Memory B cell (primary cell): ENCODE measurements at regions not wholly inside any gene's neighbourhood (a gene's known extent, or its start where the extent isn't known, plus 50 kb on each side); places are given as distances from the start of the nearest gene placed in this dataset.
"Not testable (repeated sequence)": the region's sequence is repeated elsewhere in the genome, so short reads cannot be mapped to it uniquely, and the experiment has no call there.

ENCODE experiments used
- ATAC-seq: fragments of 150-1000 bp; cut with Tn5 transposase; 2 replicates; pipeline ENCODE4 v1.10.0; 2021; ENCODE audit warnings: low read depth, mild to moderate bottlenecking, moderate library complexity
- DNase-seq, 2 donors: peaks; one replicate each; pipeline ENCODE4 v3.0.0; 2022; ENCODE audit warnings: low spot score in 2 of 2
- H3K27ac Mint-ChIP-seq: one replicate; pipeline ENCODE4 v1.8.0; 2022; ENCODE audit warnings: mild to moderate bottlenecking, moderate library complexity, mixed read lengths
- H3K27me3 Mint-ChIP-seq: one replicate; pipeline ENCODE4 v1.8.0; 2022; ENCODE audit warnings: mixed read lengths
- H3K36me3 Mint-ChIP-seq: one replicate; pipeline ENCODE4 v1.8.0; 2022; ENCODE audit warnings: mild to moderate bottlenecking, mixed read lengths
- H3K4me1 Mint-ChIP-seq: one replicate; pipeline ENCODE4 v1.8.0; 2022; ENCODE audit warnings: mixed read lengths
- H3K4me3 Mint-ChIP-seq: one replicate; pipeline ENCODE4 v1.8.0; 2022; ENCODE audit warnings: mild to moderate bottlenecking, moderate library complexity, mixed read lengths
- H3K9me3 Mint-ChIP-seq: one replicate; pipeline ENCODE4 v1.8.0; 2022; ENCODE audit warnings: mixed read lengths

DNA sequence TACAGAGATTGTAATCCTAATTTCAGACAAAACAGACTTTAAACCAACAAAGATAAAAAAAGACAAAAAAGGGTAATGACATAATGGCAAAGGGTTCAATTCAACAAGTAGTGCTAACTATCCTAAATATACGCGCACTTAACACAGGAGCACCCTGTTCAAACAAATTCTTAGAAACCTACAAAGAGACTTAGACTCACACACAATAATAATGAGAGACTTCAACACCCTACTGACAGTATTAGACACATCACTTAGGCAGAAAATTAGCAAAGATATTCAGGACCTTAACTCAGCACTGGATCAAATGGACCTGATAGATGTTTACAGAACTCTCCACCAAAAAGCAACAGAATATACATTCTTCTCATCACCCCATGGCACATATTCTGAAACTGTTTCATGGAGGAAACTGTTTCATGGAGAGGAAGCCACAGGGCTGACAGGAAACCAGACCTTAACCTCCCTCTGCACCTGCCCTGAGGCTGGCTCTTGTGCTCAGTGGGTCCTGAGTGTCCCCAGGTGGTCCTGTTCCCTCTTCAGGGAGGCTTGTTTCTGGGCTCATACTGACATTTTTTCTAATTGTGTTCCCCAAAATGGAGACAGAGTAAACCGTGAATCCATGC lies 54.7 kb downstream of the OR4M2 start:
- not testable (repeated sequence) for H3K27ac Mint-ChIP-seq, DNase-seq, H3K4me3 Mint-ChIP-seq, H3K4me1 Mint-ChIP-seq, ATAC-seq, H3K27me3 Mint-ChIP-seq, H3K36me3 Mint-ChIP-seq, H3K9me3 Mint-ChIP-seq

DNA sequence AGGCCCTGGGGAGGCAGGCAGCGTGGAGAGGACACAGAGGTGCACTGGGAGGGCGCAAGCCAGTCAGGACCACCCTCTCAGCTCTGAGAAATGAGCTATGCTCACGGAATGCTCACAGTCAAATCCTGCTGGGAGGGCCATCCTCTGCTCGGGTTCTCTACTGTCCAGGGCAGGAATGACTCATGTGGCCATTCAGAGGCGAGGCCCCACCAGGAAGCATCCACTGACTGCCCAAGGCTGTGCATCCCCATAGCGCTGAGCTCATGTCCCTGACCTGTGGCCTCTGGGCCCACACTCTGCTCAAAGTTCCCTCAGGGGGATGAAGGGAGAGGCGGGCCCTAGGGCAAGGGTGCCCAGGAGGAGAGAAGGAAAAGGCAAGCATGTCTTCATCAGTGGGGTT lies 57.2 kb downstream of the OR4M2 start:
- not testable (repeated sequence) for H3K4me3 Mint-ChIP-seq, H3K4me1 Mint-ChIP-seq, DNase-seq, H3K27ac Mint-ChIP-seq, H3K27me3 Mint-ChIP-seq, ATAC-seq, H3K9me3 Mint-ChIP-seq, H3K36me3 Mint-ChIP-seq

- not testable (repeated sequence) for H3K27ac Mint-ChIP-seq, ATAC-seq, DNase-seq, H3K27me3 Mint-ChIP-seq, H3K9me3 Mint-ChIP-seq, H3K4me1 Mint-ChIP-seq, H3K36me3 Mint-ChIP-seq, H3K4me3 Mint-ChIP-seq
Measured at GRCh38 chr15:22141106-22141505, 60.8 kb downstream of the OR4M2 start.

GRCh38 chr15:22148109-22148508 lies 67.8 kb downstream of the OR4M2 start:
- DNase-seq, H3K36me3 Mint-ChIP-seq, H3K27ac Mint-ChIP-seq, H3K27me3 Mint-ChIP-seq, H3K4me3 Mint-ChIP-seq, H3K4me1 Mint-ChIP-seq, H3K9me3 Mint-ChIP-seq: not testable (repeated sequence)
- ATAC-seq: peak; percentile 98

DNA sequence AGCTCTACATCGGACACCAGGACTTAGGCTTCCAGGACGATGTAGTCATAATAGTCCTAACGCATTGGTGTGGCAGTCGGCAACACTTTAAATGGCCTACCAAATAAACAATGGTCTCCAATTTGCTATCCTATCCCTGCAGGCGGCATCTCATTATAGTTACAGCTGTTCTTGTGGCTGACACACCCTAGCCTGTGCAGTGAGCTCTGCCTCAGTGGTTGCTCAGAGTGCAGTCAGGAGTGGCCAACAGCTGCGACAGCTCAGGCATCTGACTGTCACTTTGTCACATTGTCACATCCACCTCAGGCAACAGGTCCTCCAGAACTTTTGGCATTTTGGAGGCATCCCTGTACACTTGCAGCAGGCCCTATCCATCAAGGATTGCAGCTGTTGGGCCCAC lies 77.9 kb downstream of the OR4M2 start:
- not testable (repeated sequence) for H3K36me3 Mint-ChIP-seq, H3K4me3 Mint-ChIP-seq, H3K27me3 Mint-ChIP-seq, H3K27ac Mint-ChIP-seq, H3K9me3 Mint-ChIP-seq, DNase-seq, H3K4me1 Mint-ChIP-seq
- ATAC-seq: peak; percentile 31

DNA sequence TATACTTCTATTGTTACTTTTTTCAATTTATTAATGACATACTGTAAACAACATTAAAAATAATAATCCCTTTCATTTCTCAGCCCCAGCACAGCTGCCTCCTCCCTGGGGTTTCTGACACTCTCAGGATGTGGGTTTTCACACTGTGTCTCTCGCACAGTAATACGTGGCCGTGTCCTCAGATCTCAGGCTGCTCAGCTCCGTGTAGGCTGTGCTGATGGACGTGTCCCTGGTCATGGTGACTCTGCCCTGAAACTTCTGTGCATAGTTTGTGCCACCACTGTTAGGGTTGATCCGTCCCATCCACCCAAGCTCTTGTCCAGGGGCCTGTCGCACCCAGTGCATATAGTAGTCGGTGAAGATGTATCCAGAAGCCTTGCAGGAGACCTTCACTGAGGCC lies 80.0 kb downstream of the OR4M2 start:
- H3K9me3 Mint-ChIP-seq, H3K4me3 Mint-ChIP-seq, H3K27me3 Mint-ChIP-seq, DNase-seq, H3K4me1 Mint-ChIP-seq, H3K27ac Mint-ChIP-seq, H3K36me3 Mint-ChIP-seq: not testable (repeated sequence)
- ATAC-seq: peak; percentile 47

- not testable (repeated sequence) for H3K9me3 Mint-ChIP-seq, H3K4me1 Mint-ChIP-seq, H3K36me3 Mint-ChIP-seq, H3K4me3 Mint-ChIP-seq, H3K27ac Mint-ChIP-seq, DNase-seq, H3K27me3 Mint-ChIP-seq
- ATAC-seq: peak; percentile 81
Measured at GRCh38 chr15:22160741-22161140, 80.4 kb downstream of the OR4M2 start.

DNA sequence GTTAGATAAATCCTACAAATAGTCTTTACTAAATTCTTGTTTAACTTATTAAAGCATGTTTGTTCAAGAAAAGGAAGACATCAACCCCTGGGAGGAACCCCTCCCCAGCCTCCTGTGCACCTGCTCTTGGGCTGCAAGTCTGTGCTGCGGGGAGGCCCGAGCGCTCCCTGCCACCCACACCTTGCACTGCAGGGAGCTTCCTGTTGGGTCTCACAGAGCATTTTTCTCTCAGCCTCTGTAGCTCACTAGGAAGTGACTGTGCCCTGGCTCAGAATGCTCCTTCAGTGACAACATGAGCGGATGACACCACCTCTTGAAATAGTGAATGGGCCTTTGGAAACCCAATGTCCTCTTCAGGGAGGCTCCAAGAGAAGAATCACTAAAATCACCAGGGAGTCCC lies 81.1 kb downstream of the OR4M2 start:
- not testable (repeated sequence) for H3K4me1 Mint-ChIP-seq, H3K9me3 Mint-ChIP-seq, H3K27ac Mint-ChIP-seq, DNase-seq, H3K27me3 Mint-ChIP-seq, H3K36me3 Mint-ChIP-seq, H3K4me3 Mint-ChIP-seq
- ATAC-seq: peak; percentile 49

GRCh38 chr15:22163715-22164114 lies 83.4 kb downstream of the OR4M2 start:
- not testable (repeated sequence) for H3K4me1 Mint-ChIP-seq, H3K27me3 Mint-ChIP-seq, DNase-seq, H3K9me3 Mint-ChIP-seq, ATAC-seq, H3K36me3 Mint-ChIP-seq, H3K27ac Mint-ChIP-seq, H3K4me3 Mint-ChIP-seq

DNA sequence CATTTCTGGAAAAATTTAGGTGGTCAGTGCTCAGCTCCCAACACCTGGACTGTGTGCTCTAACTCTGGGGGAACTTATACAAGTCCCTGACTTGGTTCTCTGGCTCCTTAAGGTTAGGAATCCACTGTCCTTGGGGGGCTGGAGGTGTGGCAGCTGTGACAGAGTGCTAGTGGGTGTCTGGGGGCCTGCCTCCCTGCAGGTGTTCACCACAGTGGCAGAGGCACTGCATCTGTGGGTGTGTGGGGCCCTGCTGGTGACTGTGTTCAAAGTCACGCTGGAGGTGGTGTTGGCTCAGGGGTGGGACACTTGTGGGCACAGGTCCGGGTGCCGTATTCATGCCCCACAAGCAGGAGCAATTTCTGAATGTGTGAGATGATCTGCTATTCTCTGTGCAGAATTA lies 87.2 kb downstream of the OR4M2 start:
- not testable (repeated sequence) for H3K4me1 Mint-ChIP-seq, H3K4me3 Mint-ChIP-seq, H3K36me3 Mint-ChIP-seq, H3K27ac Mint-ChIP-seq, ATAC-seq, DNase-seq, H3K27me3 Mint-ChIP-seq, H3K9me3 Mint-ChIP-seq

GRCh38 chr15:22173029-22173998 lies 93.0 kb downstream of the OR4M2 start:
- not testable (repeated sequence) for H3K36me3 Mint-ChIP-seq

DNA sequence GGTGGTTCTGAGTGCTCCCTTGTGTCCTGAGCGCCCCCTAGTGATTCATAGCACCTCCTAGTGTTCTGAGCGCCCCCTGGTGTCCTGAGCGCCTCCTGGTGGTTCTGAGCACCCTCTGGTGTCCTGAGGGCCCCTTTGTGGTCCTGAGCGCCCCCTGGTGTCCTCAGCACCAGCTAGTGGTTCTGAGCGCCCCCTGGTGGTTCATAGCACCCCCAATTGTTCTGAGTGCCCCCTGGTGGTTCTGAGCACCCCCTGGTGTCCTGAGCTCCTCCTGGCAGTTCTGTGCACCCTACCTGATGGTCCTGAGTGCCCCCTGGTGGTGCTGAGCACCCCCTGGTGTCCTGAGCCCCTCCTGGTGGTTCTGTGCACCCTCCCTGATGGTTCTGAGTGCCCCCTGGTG lies 93.8 kb downstream of the OR4M2 start:
- not testable (repeated sequence) for H3K4me1 Mint-ChIP-seq, H3K27me3 Mint-ChIP-seq, DNase-seq, H3K27ac Mint-ChIP-seq, H3K36me3 Mint-ChIP-seq, H3K4me3 Mint-ChIP-seq, H3K9me3 Mint-ChIP-seq
- ATAC-seq: peak; percentile 31

More at GRCh38 chr15:22173029-22173998, 93.0 kb downstream of the OR4M2 start:
- not testable (repeated sequence) for H3K9me3 Mint-ChIP-seq, H3K27ac Mint-ChIP-seq, H3K4me3 Mint-ChIP-seq, DNase-seq, H3K4me1 Mint-ChIP-seq, H3K27me3 Mint-ChIP-seq
- ATAC-seq: peak; percentile 78

DNA sequence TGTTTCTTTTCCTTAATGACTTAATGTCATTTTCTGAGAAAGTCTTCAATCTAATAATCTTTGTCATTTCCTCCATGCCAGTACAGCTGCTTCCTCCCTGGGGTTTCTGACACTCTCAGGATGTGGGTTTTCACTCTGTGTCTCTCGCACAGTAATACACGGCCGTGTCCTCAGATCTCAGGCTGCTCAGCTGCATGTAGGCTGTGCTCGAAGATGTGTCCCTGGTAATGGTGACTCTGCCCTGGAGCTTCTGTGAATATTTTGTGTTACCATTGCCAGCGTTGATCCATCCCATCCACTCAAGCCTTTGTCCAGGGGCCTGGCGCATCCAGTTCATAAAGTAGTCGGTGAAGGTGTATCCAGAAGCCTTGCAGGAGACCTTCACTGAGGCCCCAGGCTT lies 97.6 kb downstream of the OR4M2 start:
- H3K9me3 Mint-ChIP-seq, H3K27ac Mint-ChIP-seq, H3K4me1 Mint-ChIP-seq, H3K36me3 Mint-ChIP-seq, DNase-seq, H3K27me3 Mint-ChIP-seq, H3K4me3 Mint-ChIP-seq: not testable (repeated sequence)
- ATAC-seq: peak; percentile 35

DNA sequence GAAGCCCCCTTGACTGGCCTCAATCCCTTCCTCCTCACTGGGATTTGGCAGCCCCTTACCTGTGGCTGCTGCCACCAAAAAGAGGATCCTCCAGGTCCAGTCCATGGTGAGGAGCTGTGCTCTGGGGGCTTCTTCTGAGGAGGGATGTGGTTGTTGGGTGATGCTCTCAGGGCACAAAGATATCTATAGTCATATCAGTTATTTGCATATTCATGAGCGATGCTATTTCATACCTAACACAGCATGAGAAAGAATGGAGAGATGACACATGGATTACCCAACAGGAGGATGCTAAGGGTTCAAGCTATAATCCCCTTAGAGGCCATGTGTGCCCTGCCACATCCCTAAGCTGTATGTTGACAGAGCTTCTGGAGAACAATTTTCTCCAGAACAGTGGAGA lies 98.1 kb downstream of the OR4M2 start:
- not testable (repeated sequence) for H3K4me3 Mint-ChIP-seq, H3K4me1 Mint-ChIP-seq

DNA sequence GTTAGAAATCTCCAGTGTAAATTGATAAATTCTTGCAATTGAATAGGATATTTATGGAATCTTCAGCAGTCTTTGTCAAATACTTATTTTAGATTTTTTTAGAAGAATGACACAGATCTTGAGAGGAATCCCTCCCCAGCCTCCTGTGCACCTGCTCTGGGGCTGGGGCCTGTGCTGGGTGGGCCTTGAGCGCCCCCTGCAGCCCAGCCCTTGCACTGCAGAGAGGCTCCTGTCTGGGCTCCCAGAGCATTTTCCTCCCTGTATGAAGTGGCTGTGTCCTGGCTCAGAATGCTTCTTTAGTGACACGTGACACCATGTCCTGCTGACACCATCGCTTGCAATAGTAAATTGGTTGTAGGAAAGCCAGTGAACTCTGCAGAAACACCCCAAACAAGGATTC lies 98.7 kb downstream of the OR4M2 start:
- not testable (repeated sequence) for H3K9me3 Mint-ChIP-seq, DNase-seq, H3K27ac Mint-ChIP-seq, H3K36me3 Mint-ChIP-seq, H3K27me3 Mint-ChIP-seq, H3K4me3 Mint-ChIP-seq, H3K4me1 Mint-ChIP-seq
- peak; percentile 18 for ATAC-seq

More for the DNA sequence above, 98.1 kb downstream of the OR4M2 start:
- not testable (repeated sequence) for H3K27ac Mint-ChIP-seq, H3K36me3 Mint-ChIP-seq, DNase-seq, H3K27me3 Mint-ChIP-seq, H3K9me3 Mint-ChIP-seq
- peak; percentile 59 for ATAC-seq
